GM21526 (cell line): ENCODE measurements at regions not wholly inside any gene's neighbourhood (a gene's known extent, or its start where the extent isn't known, plus 50 kb on each side); places are given as distances from the start of the nearest gene placed in this dataset.

Source experiments
- ATAC-seq: cut with Tn5 transposase; IDR thresholded peaks from one replicate; pipeline ENCODE4 v1.9.1; 2021; ENCODE audit warnings: moderate library complexity; ENCODE audit not compliant: unreplicated experiment, low FRiP score

DNA sequence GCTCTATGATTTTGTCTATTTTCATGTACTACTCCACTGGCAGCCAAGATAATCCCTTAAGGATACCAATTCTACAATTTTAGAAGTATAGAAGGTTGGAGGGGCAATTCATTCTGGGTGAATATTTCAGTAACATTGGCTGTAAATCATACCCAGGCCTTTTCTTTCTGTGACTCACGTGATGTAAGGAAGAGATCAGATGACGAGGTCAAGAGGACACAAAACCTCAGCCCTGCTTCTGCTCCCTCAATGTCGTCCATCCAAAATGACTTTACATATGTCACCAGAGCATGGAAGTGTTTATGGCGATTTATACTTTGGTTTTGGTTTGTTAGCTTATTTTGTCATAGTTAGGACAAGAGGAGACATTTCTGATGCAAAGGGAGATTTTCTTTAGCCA, 70.7 kb upstream of the SLC4A4 start:
- no peak for ATAC-seq

GRCh38 chr4:71269233-71269632, 69.6 kb upstream of the SLC4A4 start:
- ATAC-seq: no peak

DNA sequence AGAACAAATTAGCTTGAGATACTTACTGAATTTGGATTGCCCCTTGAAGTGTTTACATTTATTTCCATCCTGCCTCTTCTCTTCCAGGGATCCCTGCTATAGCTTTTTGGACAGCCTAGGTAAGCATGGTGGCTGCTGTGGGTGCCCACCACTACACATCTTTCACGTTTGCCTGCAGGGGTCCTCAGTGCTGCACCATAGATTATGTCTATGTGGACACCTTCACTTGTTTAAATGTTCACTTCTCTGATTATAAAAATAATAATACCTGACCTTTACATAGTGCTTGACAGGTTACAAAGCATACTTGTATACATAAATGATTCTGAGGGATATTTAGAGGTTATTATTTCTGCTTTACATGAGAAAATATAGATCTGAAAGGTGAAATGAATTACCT, 67.9 kb upstream of the SLC4A4 start:
- ATAC-seq: peak; percentile 65

GRCh38 chr4:71272976-71273375, 65.8 kb upstream of the SLC4A4 start:
- ATAC-seq: no peak

DNA sequence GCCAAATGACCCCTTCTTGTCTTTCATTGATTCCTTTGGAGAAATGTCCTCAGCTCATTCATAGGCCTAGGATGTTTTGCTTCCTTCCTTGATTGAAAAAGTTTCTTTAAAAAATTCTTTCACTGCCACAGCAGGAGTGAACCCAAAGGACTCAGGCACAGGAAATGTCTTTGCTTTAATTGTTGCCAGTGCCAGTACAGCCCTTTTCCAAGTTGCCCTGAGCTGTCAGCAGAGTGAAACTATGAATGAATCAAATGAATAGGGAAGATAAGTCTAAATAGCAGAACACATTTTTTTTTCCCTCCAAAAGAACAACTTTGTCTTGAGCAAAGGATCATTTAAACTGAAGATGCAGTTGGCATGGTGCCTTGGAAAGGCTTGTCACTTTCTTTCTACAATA, 63.8 kb upstream of the SLC4A4 start:
- no peak for ATAC-seq

- no peak for ATAC-seq
Measured at GRCh38 chr4:71275570-71275969, 63.2 kb upstream of the SLC4A4 start.

DNA sequence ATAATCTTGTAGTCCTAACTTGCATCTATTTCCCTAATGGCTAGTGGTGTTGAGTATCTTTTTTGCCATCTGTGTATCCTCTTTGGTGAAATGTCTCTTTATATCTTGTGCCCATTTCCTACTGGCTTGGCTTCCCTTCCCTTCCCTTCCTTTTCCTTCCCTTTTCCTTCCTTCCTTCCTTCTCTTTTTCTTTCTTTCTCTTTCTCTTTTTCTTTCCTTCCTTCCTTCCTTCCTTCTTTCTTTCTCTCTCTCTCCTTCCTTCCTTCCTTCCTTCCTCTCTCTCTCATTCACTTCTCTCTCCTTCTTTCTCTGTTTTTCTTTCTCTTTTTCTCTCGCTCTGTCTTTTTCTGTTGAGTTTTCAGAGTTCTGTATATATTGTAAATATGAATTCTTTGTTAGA, 61.5 kb upstream of the SLC4A4 start:
- ATAC-seq: no peak

- no peak for ATAC-seq
Measured at GRCh38 chr4:71283642-71284257, 55.1 kb upstream of the SLC4A4 start.

DNA sequence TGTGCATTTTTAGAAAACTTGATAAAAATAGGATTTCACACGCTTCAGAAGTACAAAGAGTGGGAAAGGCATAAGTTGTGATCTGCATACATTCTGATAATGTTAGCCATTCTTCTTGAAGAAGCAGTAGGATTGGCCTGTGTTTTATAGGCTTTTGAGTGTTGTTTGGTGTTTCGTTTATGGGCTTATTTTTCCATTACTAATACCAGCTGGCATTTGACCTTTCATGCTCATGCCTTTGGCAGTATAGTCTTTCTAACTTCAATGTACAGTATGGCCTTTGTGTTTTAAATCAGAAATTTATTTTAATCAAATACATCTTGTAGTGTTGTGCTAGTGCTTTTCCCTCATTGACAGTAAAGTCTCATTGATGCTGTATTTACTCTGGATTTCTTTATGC, 51.5 kb upstream of the SLC4A4 start:
- no peak for ATAC-seq

DNA sequence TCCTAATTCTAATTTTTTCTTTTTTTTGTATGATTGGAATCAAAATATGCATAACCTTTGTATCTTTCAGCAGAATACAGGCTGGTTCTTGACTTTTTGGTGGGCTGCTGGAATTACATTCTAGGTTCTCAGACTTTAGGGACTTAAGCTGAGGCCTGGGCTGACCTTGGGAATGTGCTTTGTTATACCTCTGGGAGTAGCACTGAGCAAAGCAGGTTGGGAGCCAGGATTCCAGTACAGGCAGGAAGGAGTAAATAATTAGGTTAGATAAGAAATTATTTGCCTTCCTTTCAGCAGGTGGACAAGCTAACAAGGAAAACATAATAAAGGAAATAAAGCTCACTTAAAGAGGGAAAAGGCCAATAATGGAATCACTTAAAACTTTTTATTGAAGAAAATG, 49.9 kb upstream of the SLC4A4 start:
- ATAC-seq: no peak
